Erythroblast (primary cell): ENCODE measurements at regions not wholly inside any gene's neighbourhood (a gene's known extent, or its start where the extent isn't known, plus 50 kb on each side); places are given as distances from the start of the nearest gene placed in this dataset.

Experiments used
- GATA1 ChIP-seq: IDR thresholded peaks from 2 replicates; pipeline ENCODE4 v1.6.1; 2011; ENCODE audit warnings: low read depth, mild to moderate bottlenecking, control low read depth, low read length, moderate library complexity
- POLR2A ChIP-seq: IDR thresholded peaks from 2 replicates; pipeline ENCODE4 v1.6.1; 2011; ENCODE audit warnings: mild to moderate bottlenecking, low read length

- no peak for TF ChIP-seq POLR2A
- TF ChIP-seq GATA1: no peak
Observed at GRCh38 chr1:114216431-114217173, 62.9 kb upstream of the SYT6 start.
